ENCODE measurements at regions not wholly inside any gene's neighbourhood (a gene's known extent, or its start where the extent isn't known, plus 50 kb on each side); places are given as distances from the start of the nearest gene placed in this dataset.

DNA sequence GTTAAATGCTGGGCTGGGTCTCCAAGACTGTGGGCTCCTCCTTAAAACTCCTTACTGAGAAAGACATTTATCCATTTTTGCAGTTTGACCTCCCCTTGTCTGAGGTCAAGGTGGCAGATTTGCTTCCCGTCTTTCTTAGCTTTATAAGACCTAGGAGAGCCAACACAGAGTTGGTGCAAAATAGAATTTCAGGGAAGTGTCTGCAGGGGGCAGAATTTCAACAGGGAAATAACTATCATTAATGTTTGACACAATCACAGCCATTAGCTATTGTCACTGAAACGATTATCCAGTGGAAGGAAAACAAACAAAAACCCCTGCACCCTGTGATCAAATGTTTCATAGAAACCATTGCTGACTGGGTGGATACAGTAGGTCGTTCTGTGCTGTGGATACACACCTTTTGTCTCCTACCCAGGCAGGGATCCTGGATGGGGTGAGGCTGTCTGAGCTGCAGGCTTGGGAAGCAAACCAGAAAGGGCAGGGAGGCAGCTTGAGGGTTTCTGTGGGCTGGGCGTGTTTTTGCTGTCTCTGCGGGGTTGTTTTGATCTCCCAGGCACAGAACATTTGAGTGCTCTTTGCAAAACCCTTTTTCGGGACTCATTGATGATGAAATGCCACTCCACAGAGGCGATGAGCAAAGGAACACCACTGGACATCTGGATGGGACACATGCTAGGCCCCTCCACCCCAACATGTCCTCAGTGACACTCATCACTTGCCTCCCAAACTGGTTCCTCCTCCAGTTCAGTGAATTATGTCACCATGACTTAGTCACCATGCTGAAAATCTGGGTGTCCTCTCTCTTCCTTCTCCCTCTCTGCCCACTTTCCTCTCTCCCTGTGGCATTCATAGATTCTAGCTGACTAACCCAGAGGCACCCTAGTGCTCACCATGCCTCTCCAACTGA, 94.2 kb upstream of the SERBP1 start (continued):
- no peak for TF ChIP-seq CHD4 (IDR thresholded peaks at IDR 0.05; ENCODE audit: borderline replicate concordance)

DNA sequence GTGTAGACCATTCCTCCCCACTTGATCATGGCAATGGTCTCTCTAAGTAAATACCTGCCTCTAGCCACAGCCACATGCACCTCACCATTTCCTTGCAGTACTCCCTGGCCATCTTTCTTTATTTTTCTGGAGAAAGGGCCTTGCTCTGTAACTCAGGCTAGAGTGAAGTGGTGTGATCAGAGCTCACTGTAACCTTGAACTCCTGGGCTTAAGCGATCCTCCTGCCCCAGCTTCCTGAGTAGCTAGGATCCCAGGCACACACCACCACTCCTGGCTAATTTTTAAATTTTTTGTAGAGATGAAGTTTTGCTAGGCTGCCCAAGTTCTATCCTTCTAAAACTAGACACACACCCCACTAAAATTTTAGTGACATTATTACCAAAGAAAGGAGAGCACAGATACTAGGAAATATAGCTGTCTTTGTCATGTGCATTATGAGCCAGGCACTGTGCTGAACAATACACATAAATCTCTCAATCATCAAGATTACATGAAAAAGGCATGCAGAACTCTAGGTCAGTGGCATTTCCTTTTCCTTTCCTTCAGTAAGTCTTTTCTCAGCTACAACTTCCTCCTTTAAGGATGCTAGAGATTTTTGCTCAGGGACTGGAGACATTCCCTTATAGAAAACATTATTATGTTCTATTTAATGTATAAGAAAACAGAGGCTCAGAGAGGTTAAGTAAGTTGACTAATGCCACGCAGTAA, 95.0 kb upstream of the SERBP1 start:
- no peaks in the 10 kb centered on the region for H3K9me3 ChIP-seq
- WGBS (ENCODE audit: missing lambda C conversion rate): 80% methylated on average over 2 of the region's 2 CpGs
- CTCF ChIA-PET: interaction anchor here (0.8 to 3.3 kb wide), 3 partner anchors 10 to 235 kb away, joined by 3 to 13 read pairs (median 6); no protein-coding TSS in a partner anchor
- ATAC-seq: no peak
- DNase-seq (ENCODE audit: low read depth in 1 of 2, low spot score in 1 of 2): no peak
- no peaks in the 10 kb centered on the region; the same call in 2 of the 3 replicates for H3K4me1 ChIP-seq
- no peak overlapping the region for H3K4me2 ChIP-seq
- TF ChIP-seq RAD21 (conservative IDR thresholded peaks at IDR 0.05 in 1 of 2, IDR thresholded peaks at IDR 0.05 in 1 of 2): no peak
- TF ChIP-seq HOXB13 (CRISPR knock-in tag; IDR thresholded peaks at IDR 0.05; ENCODE audit: low read depth): no peak
- no peak for TF ChIP-seq FOXS1 (CRISPR knock-in tag; IDR thresholded peaks at IDR 0.05)
- no peak for TF ChIP-seq HOXB5 (CRISPR knock-in tag; IDR thresholded peaks at IDR 0.05)
- no peak for TF ChIP-seq ZFP36 (IDR thresholded peaks at IDR 0.05; ENCODE audit: borderline replicate concordance, partially characterized antibody)
- TF ChIP-seq NPAS2 (CRISPR knock-in tag; IDR thresholded peaks at IDR 0.05; ENCODE audit: borderline replicate concordance): no peak
- FAIRE-seq: no peak
- no peak overlapping the region for H3K27ac ChIP-seq
- POLR2A ChIA-PET: no interaction called here
- H3K4me3 ChIP-seq: no peak overlapping the region

DNA sequence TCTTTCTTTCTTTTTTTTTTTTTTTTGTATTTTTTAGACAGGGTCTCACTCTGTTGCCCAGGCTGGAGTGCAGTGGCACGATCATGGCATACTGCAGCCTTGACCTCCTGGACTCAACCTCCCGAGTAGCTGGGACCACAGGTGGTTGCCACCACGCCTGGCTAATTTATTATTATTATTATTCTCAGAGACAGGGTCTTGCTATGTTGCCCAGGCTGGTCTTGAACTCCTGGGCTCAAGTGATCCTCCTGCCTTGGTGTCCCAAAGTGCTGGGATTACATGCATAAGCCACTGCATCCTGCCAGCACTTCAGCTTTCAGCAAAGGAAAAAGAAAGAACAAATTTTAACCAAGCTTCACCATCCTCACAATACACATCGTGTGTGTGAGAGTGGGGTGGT, 97.9 kb upstream of the SERBP1 start:
- WGBS (ENCODE audit: missing lambda C conversion rate): 57% methylated on average over 4 of the region's 4 CpGs
- Histone ChIP-seq H3K4me3 (no peak overlapping the region), H3K9me3 (no peaks in the 10 kb centered on the region), H3K4me1 (peaks cover 7% of the 10 kb centered on the region; the same call in 2 of the 3 replicates), H3K27ac (no peak overlapping the region), H3K4me2 (no peak overlapping the region)
- POLR2A ChIA-PET: no interaction called here
- CTCF ChIA-PET: interaction anchor here (0.6 to 1.6 kb wide), 4 partner anchors 13 to 233 kb away, joined by 3 to 8 read pairs (median 4); no protein-coding TSS in a partner anchor
- no peak for TF ChIP-seq KDM1A (IDR thresholded peaks at IDR 0.05; ENCODE audit: low read depth)
- DNase-seq (ENCODE audit: low read depth in 1 of 2, low spot score in 1 of 2): no peak
- no peak for FAIRE-seq
- no peak for ATAC-seq

DNA sequence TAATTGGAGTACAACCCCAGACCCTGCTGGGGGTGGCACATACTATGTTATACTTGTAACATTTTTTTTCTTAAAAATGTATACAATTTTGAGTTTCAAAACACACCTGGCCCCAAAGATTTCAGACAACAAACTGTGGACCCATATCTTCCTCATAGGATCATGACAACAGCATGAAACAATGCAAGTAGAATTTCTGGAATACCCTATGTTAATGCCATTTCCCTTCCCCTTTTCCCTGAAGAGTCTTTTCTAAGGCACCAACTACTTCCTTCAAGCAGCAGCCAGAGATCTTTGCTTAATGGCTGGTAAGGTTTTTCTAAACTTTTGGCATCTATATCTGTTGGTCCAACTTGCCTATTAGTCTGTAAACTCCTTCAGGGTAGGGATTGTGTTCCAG, 99.9 kb upstream of the SERBP1 start:
- peaks cover 10% of the 10 kb centered on the region; the same call in 2 of the 3 replicates for H3K4me1 ChIP-seq
- H3K9me3 ChIP-seq: no peaks in the 10 kb centered on the region
- no peak for DNase-seq (ENCODE audit: low read depth in 1 of 2, low spot score in 1 of 2)
- FAIRE-seq: no peak
- H3K27ac ChIP-seq: no peak overlapping the region
- ATAC-seq: no peak
- ChIA-PET POLR2A (no interaction called here), CTCF (no interaction called here)
- no peak overlapping the region for H3K4me3 ChIP-seq
- TF ChIP-seq BHLHE40 (IDR thresholded peaks at IDR 0.05; ENCODE audit: low read depth, low read length) (no peak), FOXS1 (CRISPR knock-in tag; IDR thresholded peaks at IDR 0.05) (no peak), CHD4 (IDR thresholded peaks at IDR 0.05; ENCODE audit: borderline replicate concordance) (no peak), PHF8 (IDR thresholded peaks at IDR 0.05; ENCODE audit: borderline replicate concordance, low read depth) (no peak), HOXB13 (CRISPR knock-in tag; IDR thresholded peaks at IDR 0.05; ENCODE audit: low read depth) (no peak), RAD21 (conservative IDR thresholded peaks at IDR 0.05 in 1 of 2, IDR thresholded peaks at IDR 0.05 in 1 of 2) (no peak), ESRRA (IDR thresholded peaks at IDR 0.05; ENCODE audit: borderline replicate concordance, low read length) (no peak), POLR2A (IDR thresholded peaks at IDR 0.05; ENCODE audit: low read length) (no peak), RNF2 (IDR thresholded peaks at IDR 0.05; ENCODE audit: borderline replicate concordance, low read depth) (no peak), RFX5 (IDR thresholded peaks at IDR 0.05) (no peak), TP53 (CRISPR knock-in tag; IDR thresholded peaks at IDR 0.05) (no peak), MAZ (IDR thresholded peaks at IDR 0.05; ENCODE audit: borderline replicate concordance, low read depth, low read length) (no peak), EHF (CRISPR knock-in tag; IDR thresholded peaks at IDR 0.05) (no peak), HOXB5 (CRISPR knock-in tag; IDR thresholded peaks at IDR 0.05) (no peak), HDAC2 (IDR thresholded peaks at IDR 0.05) (no peak), POLR2AphosphoS2 (conservative IDR thresholded peaks at IDR 0.05; ENCODE audit: low read length) (no peak), CBX2 (IDR thresholded peaks at IDR 0.05; ENCODE audit: borderline replicate concordance, low read depth) (no peak), ZFP36 (IDR thresholded peaks at IDR 0.05; ENCODE audit: borderline replicate concordance, partially characterized antibody) (no peak)
- TF ChIP-seq, protein P1, sequence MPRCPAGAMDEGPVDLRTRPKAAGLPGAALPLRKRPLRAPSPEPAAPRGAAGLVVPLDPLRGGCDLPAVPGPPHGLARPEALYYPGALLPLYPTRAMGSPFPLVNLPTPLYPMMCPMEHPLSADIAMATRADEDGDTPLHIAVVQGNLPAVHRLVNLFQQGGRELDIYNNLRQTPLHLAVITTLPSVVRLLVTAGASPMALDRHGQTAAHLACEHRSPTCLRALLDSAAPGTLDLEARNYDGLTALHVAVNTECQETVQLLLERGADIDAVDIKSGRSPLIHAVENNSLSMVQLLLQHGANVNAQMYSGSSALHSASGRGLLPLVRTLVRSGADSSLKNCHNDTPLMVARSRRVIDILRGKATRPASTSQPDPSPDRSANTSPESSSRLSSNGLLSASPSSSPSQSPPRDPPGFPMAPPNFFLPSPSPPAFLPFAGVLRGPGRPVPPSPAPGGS (IDR thresholded peaks at IDR 0.05): no peak
- TF ChIP-seq, protein P2, sequence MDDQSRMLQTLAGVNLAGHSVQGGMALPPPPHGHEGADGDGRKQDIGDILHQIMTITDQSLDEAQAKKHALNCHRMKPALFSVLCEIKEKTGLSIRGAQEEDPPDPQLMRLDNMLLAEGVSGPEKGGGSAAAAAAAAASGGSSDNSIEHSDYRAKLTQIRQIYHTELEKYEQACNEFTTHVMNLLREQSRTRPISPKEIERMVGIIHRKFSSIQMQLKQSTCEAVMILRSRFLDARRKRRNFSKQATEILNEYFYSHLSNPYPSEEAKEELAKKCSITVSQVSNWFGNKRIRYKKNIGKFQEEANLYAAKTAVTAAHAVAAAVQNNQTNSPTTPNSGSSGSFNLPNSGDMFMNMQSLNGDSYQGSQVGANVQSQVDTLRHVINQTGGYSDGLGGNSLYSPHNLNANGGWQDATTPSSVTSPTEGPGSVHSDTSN (IDR thresholded peaks at IDR 0.05): no peak
- no peak overlapping the region for H3K4me2 ChIP-seq
